Liver (tissue), 7 donors: ENCODE measurements at regions not wholly inside any gene's neighbourhood (a gene's known extent, or its start where the extent isn't known, plus 50 kb on each side); places are given as distances from the start of the nearest gene placed in this dataset.

ENCODE experiments used
- DNase-seq: peaks from one replicate; pipeline ENCODE4 v3.0.0-alpha.2; 2017; ENCODE audit warnings: low spot score
- H3K27ac ChIP-seq, 2 donors: one replicate each; pipeline ENCODE4 v1.7.0; 2013; ENCODE audit warnings: inconsistent platforms in 2 of 2, low read length in 2 of 2, control low read depth in 1 of 2, low read depth in 1 of 2, mild to moderate bottlenecking in 1 of 2
- H3K27me3 ChIP-seq, 4 donors: one replicate each; pipeline versions ENCODE4 v1.6.1 to v1.7.0; 2013; ENCODE audit warnings: low read length in 3 of 4, inconsistent platforms in 1 of 4, mild to moderate bottlenecking in 1 of 4, moderate library complexity in 1 of 4; ENCODE audit not compliant: control insufficient read depth in 4 of 4, insufficient read depth in 4 of 4
- H3K36me3 ChIP-seq, 4 donors: one replicate each; pipeline versions ENCODE4 v1.6.1 to v1.7.0; 2013; ENCODE audit warnings: low read length in 3 of 4, mild to moderate bottlenecking in 3 of 4, low read depth in 1 of 4, moderate library complexity in 1 of 4; ENCODE audit not compliant: control insufficient read depth in 4 of 4, insufficient read depth in 3 of 4
- H3K4me1 ChIP-seq, 4 donors: one replicate each; pipeline versions ENCODE4 v1.6.1 to v1.7.0; 2013; ENCODE audit warnings: low read length in 3 of 4, mild to moderate bottlenecking in 3 of 4, moderate library complexity in 1 of 4; ENCODE audit not compliant: control insufficient read depth in 4 of 4, insufficient read depth in 4 of 4
- H3K4me3 ChIP-seq, 3 donors: one replicate each; pipeline versions ENCODE4 v1.6.1 to v1.7.0; 2013; ENCODE audit warnings: low read length in 3 of 3, control low read depth in 1 of 3, low read depth in 1 of 3, mild to moderate bottlenecking in 1 of 3
- H3K9ac ChIP-seq, 2 donors: one replicate each; pipeline ENCODE4 v1.7.0; 2013; ENCODE audit warnings: low read length in 2 of 2, mild to moderate bottlenecking in 2 of 2, moderate library complexity in 2 of 2, control low read depth in 1 of 2, low read depth in 1 of 2
- H3K9me3 ChIP-seq, 4 donors: one replicate each; pipeline versions ENCODE4 v1.6.1 to v1.7.0; 2013; ENCODE audit warnings: low read length in 3 of 4; ENCODE audit not compliant: control insufficient read depth in 4 of 4
- EGR1 ChIP-seq, 2 donors: IDR thresholded peaks; 2 replicates each; pipeline ENCODE4 v1.6.1; 2016 to 2018; ENCODE audit warnings: antibody characterized with exemption in 2 of 2, low read depth in 2 of 2
- FOXA1 ChIP-seq: IDR thresholded peaks from 2 replicates; pipeline ENCODE4 v1.6.1; 2016; ENCODE audit warnings: antibody characterized with exemption
- HNF4G ChIP-seq: IDR thresholded peaks from 2 replicates; pipeline ENCODE4 v1.6.1; 2016; ENCODE audit warnings: antibody characterized with exemption
- JUND ChIP-seq, 2 donors: IDR thresholded peaks; 2 replicates each; pipeline ENCODE4 v1.6.1; 2016; ENCODE audit warnings: antibody characterized with exemption in 2 of 2
- NR2F2 ChIP-seq: IDR thresholded peaks from 2 replicates; pipeline ENCODE4 v1.6.1; 2016; ENCODE audit warnings: antibody characterized with exemption
- REST ChIP-seq: IDR thresholded peaks from 2 replicates; pipeline ENCODE4 v1.6.1; 2016; ENCODE audit warnings: antibody characterized with exemption, mild to moderate bottlenecking
- RXRA ChIP-seq, 2 donors: IDR thresholded peaks; 2 replicates each; pipeline ENCODE4 v1.6.1; 2017 to 2018; ENCODE audit warnings: antibody characterized with exemption in 2 of 2, mild to moderate bottlenecking in 1 of 2
- SP1 ChIP-seq: IDR thresholded peaks from 2 replicates; pipeline ENCODE4 v1.6.1; 2018; ENCODE audit warnings: antibody characterized with exemption, mild to moderate bottlenecking
- TAF1 ChIP-seq: conservative IDR thresholded peaks from 2 replicates; pipeline ENCODE4 v1.6.1; 2016; ENCODE audit warnings: antibody characterized with exemption, mild to moderate bottlenecking
- YY1 ChIP-seq: IDR thresholded peaks from 2 replicates; pipeline ENCODE4 v1.6.1; 2016; ENCODE audit warnings: antibody characterized with exemption, mild to moderate bottlenecking
- ZBTB33 ChIP-seq: IDR thresholded peaks from 2 replicates; pipeline ENCODE4 v1.6.1; 2016; ENCODE audit warnings: antibody characterized with exemption
- WGBS: extraction: QIAGEN DNeasy Blood & Tissue Kit; methylation state at CpG from one replicate; pipeline ENCODE4 v1.1.7; 2013; 5-methylcytosine and 5-hydroxymethylcytosine counted together
- donor health status: healthy.
- donor health status: healthy.
- donor health status: healthy.
- donor health status: healthy.

- H3K27ac ChIP-seq, result no peak overlapping the region
- WGBS, result 80% methylated on average over 14 of the region's 14 CpGs
- peaks cover 0 to 7% (median 0%) of the 10 kb centered on the region in 4 donors for H3K27me3 ChIP-seq
- H3K9me3 ChIP-seq, result no peaks in the 10 kb centered on the region
- DNase-seq, result no peak
- TF ChIP-seq REST (no peak), JUND (IDR thresholded peaks at IDR 0.05) (no peak), YY1 (no peak), EGR1 (IDR thresholded peaks at IDR 0.05; ENCODE audit: low read depth in 2 of 2) (no peak), TAF1 (no peak), NR2F2 (no peak), HNF4G (no peak), FOXA1 (no peak), RXRA (IDR thresholded peaks at IDR 0.05) (no peak)
- H3K36me3 ChIP-seq, result no peaks in the 10 kb centered on the region
- H3K4me3 ChIP-seq, result no peak overlapping the region
- H3K9ac ChIP-seq, result no peak overlapping the region
- no peaks in the 10 kb centered on the region for H3K4me1 ChIP-seq
These were observed 241.8 kb downstream of the RBFOX3 start for GRCh38 chr17:79369001-79369400.

- no peak for TF ChIP-seq ZBTB33
- TF ChIP-seq SP1, result no peak
- TF ChIP-seq EGR1 (IDR thresholded peaks at IDR 0.05; ENCODE audit: low read depth in 2 of 2), result no peak
- no peak for TF ChIP-seq FOXA1
- Histone ChIP-seq H3K27ac (no peak overlapping the region), H3K4me1 (no peaks in the 10 kb centered on the region), H3K36me3 (no peaks in the 10 kb centered on the region), H3K9me3 (no peaks in the 10 kb centered on the region), H3K9ac (no peak overlapping the region), H3K27me3 (peaks cover 0 to 9% (median 0%) of the 10 kb centered on the region in 4 donors), H3K4me3 (no peak overlapping the region)
- 78% methylated on average over 9 of the region's 9 CpGs for WGBS
- no peak for DNase-seq
These were observed 242.3 kb downstream of the RBFOX3 start for GRCh38 chr17:79368521-79368920.

- H3K27ac ChIP-seq, result no peak overlapping the region
- H3K9ac ChIP-seq, result no peak overlapping the region
- H3K9me3 ChIP-seq, result no peaks in the 10 kb centered on the region
- 61% methylated on average over 12 of the region's 12 CpGs for WGBS
- H3K4me1 ChIP-seq, result no peaks in the 10 kb centered on the region
- H3K27me3 ChIP-seq, result peaks cover 0 to 10% (median 4%) of the 10 kb centered on the region in 4 donors
- H3K36me3 ChIP-seq, result no peaks in the 10 kb centered on the region
- TF ChIP-seq NR2F2 (no peak), ZBTB33 (no peak)
- H3K4me3 ChIP-seq, result no peak overlapping the region
- DNase-seq, result no peak
These were observed 243.8 kb downstream of the RBFOX3 start for GRCh38 chr17:79366988-79367571.
